K562 (cell line): ENCODE measurements at regions not wholly inside any gene's neighbourhood (a gene's known extent, or its start where the extent isn't known, plus 50 kb on each side); places are given as distances from the start of the nearest gene placed in this dataset.

Source experiments
- ATAC-seq: fragments of 200-7000 bp; cut with Tn5 transposase; 3 replicates; pipeline ENCODE4 v1.9.1; 2020; ENCODE audit warnings: moderate library complexity
- BruUV-seq: library from RNA; stranded (reverse); fragments of 400-500 nt; replicated peaks from 2 replicates; lab custom pipeline; 2021; lab: Mats Ljungman, UMichigan
- CTCF ChIA-PET: fragments of 300-600 bp; formaldehyde crosslinking; extraction: SDS; loops from one replicate; lab custom pipeline; 2021; ENCODE audit warnings: low intra/inter-chr PET ratio; lab: Yijun Ruan, JAX
- POLR2A ChIA-PET: fragments of 300-600, 350-650 bp; sonication (Branson Sonifier 250); formaldehyde crosslinking; extraction: SDS; loops from one replicate; lab custom pipeline; 2021; ENCODE audit warnings: antibody characterized with exemption, inconsistent platforms; lab: Yijun Ruan, JAX
- DNase-seq, 4 experiments: peaks; one replicate each; pipeline versions ENCODE4 v3.0.0 to v3.0.0-alpha.2; 2011 to 2018; ENCODE audit warnings: low spot score in 3 of 4, mixed read lengths in 3 of 4; ENCODE audit errors: extremely low read depth in 1 of 4
- FAIRE-seq: peaks from 2 replicates; lab custom pipeline; 2011; peaks lifted over from hg19 to GRCh38; lab: Jason Lieb, UNC
- H2AFZ ChIP-seq: 2 replicates; pipeline ENCODE4 v1.6.0; 2011; ENCODE audit warnings: low read depth, low read length, control low read depth, inconsistent platforms
- H3K27ac ChIP-seq: fragments of 200-600 bp; 3 replicates; pipeline ENCODE4 v1.8.0; 2011; ENCODE audit warnings: low read depth, mild to moderate bottlenecking, control low read depth, inconsistent platforms, low read length, moderate library complexity, mixed read lengths; ENCODE audit errors: extremely low read depth
- H3K27me3 ChIP-seq, 2 experiments: fragments of 300-600 bp in 1 of 2; 2 replicates in 1 of 2; 3 replicates in 1 of 2; pipeline versions ENCODE4 v1.6.0 to v1.8.0; 2011; ENCODE audit warnings: inconsistent platforms in 2 of 2, low read length in 2 of 2, mild to moderate bottlenecking in 1 of 2, mixed read lengths in 1 of 2, moderate library complexity in 1 of 2; ENCODE audit not compliant: control insufficient read depth in 2 of 2, insufficient read depth in 2 of 2
- H3K36me3 ChIP-seq: fragments of 300-600 bp; 3 replicates; pipeline ENCODE4 v1.8.0; 2011; ENCODE audit warnings: mild to moderate bottlenecking, low read length, inconsistent platforms; ENCODE audit not compliant: control insufficient read depth, insufficient read depth
- H3K4me1 ChIP-seq, 2 experiments: fragments of 200-600 bp in 1 of 2; replicated peaks in 1 of 2; 2 replicates in 1 of 2; 3 replicates in 1 of 2; pipeline versions ENCODE4 v1.5.1 to v1.8.0; 2011; ENCODE audit warnings: inconsistent platforms in 2 of 2, low read length in 2 of 2, mild to moderate bottlenecking in 1 of 2, mixed read lengths in 1 of 2, moderate library complexity in 1 of 2; ENCODE audit not compliant: control insufficient read depth in 2 of 2, insufficient read depth in 2 of 2
- H3K4me2 ChIP-seq: 2 replicates; pipeline ENCODE4 v1.6.1; 2011; ENCODE audit warnings: low read length, control low read depth, inconsistent platforms, mixed read lengths; ENCODE audit not compliant: insufficient read depth
- H3K4me3 ChIP-seq: fragments of 200-600 bp; sonication (generic), shearing (Covaris generic); 2 replicates; pipeline ENCODE4 v1.5.1; 2016; ENCODE audit warnings: control low read depth, inconsistent platforms
- H3K79me2 ChIP-seq: fragments of 200-600 bp; 3 replicates; pipeline ENCODE4 v1.8.0; 2011; ENCODE audit warnings: low read length, inconsistent platforms; ENCODE audit not compliant: control insufficient read depth, insufficient read depth
- H3K9ac ChIP-seq, 2 experiments: 2 replicates each; pipeline versions ENCODE4 v1.6.0 to v1.6.1; 2011; ENCODE audit warnings: low read depth in 2 of 2, low read length in 2 of 2, control low read depth in 1 of 2, inconsistent platforms in 1 of 2, mild to moderate bottlenecking in 1 of 2, mixed read lengths in 1 of 2; ENCODE audit not compliant: insufficient read depth in 1 of 2
- H3K9me1 ChIP-seq: one replicate; pipeline ENCODE4 v1.6.0; 2011; ENCODE audit warnings: inconsistent platforms, mild to moderate bottlenecking, low read length, moderate library complexity; ENCODE audit not compliant: control insufficient read depth, insufficient read depth
- H3K9me3 ChIP-seq: replicated peaks from 2 replicates; pipeline ENCODE4 v1.5.1; 2011; ENCODE audit warnings: low read depth, low read length, inconsistent platforms; ENCODE audit not compliant: control insufficient read depth, insufficient read depth
- H4K20me1 ChIP-seq: replicated peaks from 2 replicates; pipeline ENCODE4 v1.6.1; 2011; ENCODE audit warnings: low read length, inconsistent platforms, mixed read lengths; ENCODE audit not compliant: control insufficient read depth, insufficient read depth
- CBX5 ChIP-seq: IDR thresholded peaks from 2 replicates; pipeline ENCODE4 v1.6.1; 2014; ENCODE audit warnings: low read depth, borderline replicate concordance
- FOXJ3 ChIP-seq: sonication (generic); formaldehyde crosslinking; IDR thresholded peaks from 2 replicates; pipeline ENCODE4 v1.4.0; 2020; ENCODE audit warnings: mild to moderate bottlenecking, missing genetic modification reagents
- RAD51 ChIP-seq: fragments of 450-650 bp; IDR thresholded peaks from 2 replicates; pipeline ENCODE4 v1.7.1; 2016; ENCODE audit warnings: low read depth, mild to moderate bottlenecking, borderline replicate concordance
- SREBF1 ChIP-seq: fragments of 150-350 bp; IDR thresholded peaks from 2 replicates; pipeline ENCODE4 v1.6.1; 2014; ENCODE audit warnings: antibody characterized with exemption, low read depth, low read length, borderline replicate concordance
- TBP ChIP-seq: optimal IDR thresholded peaks from 2 replicates; pipeline ENCODE3; 2011; ENCODE audit warnings: low read depth, low read length, improper control_type of control experiment
- ZFP36 ChIP-seq: fragments of 150-350 bp; IDR thresholded peaks from 2 replicates; pipeline ENCODE4 v1.6.1; 2018; ENCODE audit warnings: low read length, low read depth; ENCODE audit not compliant: partially characterized antibody
- ZNF174 ChIP-seq: fragments of 250-450 bp; sonication (Bioruptor Pico); IDR thresholded peaks from 2 replicates; pipeline ENCODE4 v1.4.0; 2020; ENCODE audit warnings: mild to moderate bottlenecking
- ZNF408 ChIP-seq: fragments of 250-450 bp; sonication (Bioruptor Pico); IDR thresholded peaks from 2 replicates; pipeline ENCODE4 v1.4.0; 2020; ENCODE audit warnings: low read depth, mild to moderate bottlenecking, moderate library complexity
- ZNF830 ChIP-seq: fragments of 250-450 bp; sonication (Bioruptor Pico); IDR thresholded peaks from 2 replicates; pipeline ENCODE4 v1.5.0; 2021; ENCODE audit warnings: mild to moderate bottlenecking
- WGBS: fragments of 100-300 bp; shearing (Covaris generic); methylation state at CpG from one replicate; pipeline ENCODE4 v1.1.6; 2016; ENCODE audit warnings: low coverage, mixed read lengths; ENCODE audit not compliant: insufficient coverage; ENCODE audit errors: missing lambda C conversion rate; 5-methylcytosine and 5-hydroxymethylcytosine counted together
- in situ Hi-C: fragments of 300-500 bp; cut with MboI; formaldehyde crosslinking; loops from 4 replicates; pipeline ENCODE4 v1.15.0; 2018; ENCODE audit warnings: inconsistent platforms, mixed read lengths
- intact Hi-C: fragments of 100-400 bp; cut with micrococcal nuclease; formaldehyde crosslinking; loops from 2 replicates; pipeline ENCODE4 v1.14.2; 2022
- TF ChIP-seq, protein P1 (sequence below), 2 experiments: fragments of 250-450 bp in 1 of 2; fragments of 450-650 bp in 1 of 2; sonication (Bioruptor Pico) in 1 of 2; IDR thresholded peaks; 2 replicates each; pipeline versions ENCODE4 v1.6.1 to v1.8.0; 2016 to 2021; ENCODE audit warnings: mild to moderate bottlenecking in 2 of 2, moderate library complexity in 2 of 2, missing compliant biosample characterization in 1 of 2, missing genetic modification characterization in 1 of 2

GRCh38 chr16:65991149-65991701 is 375.3 kb upstream of the CDH5 start:
- in situ Hi-C loops (no loop called here), intact Hi-C loops (no loop called here)
- ATAC-seq = no peak
- Histone ChIP-seq H4K20me1 (no peaks in the 10 kb centered on the region), H3K4me3 (no peak overlapping the region), H3K4me1 (no peaks in the 10 kb centered on the region), H3K27me3 (peaks cover 0 to 8% of the 10 kb centered on the region in 2 experiments; a peak in 3 of 5 replicates), H3K9ac (no peak overlapping the region), H3K36me3 (no peaks in the 10 kb centered on the region), H3K4me2 (no peak overlapping the region), H3K79me2 (no peaks in the 10 kb centered on the region), H3K9me1 (no peaks in the 10 kb centered on the region), H2AFZ (no peak overlapping the region), H3K27ac (no peak overlapping the region), H3K9me3 (no peaks in the 10 kb centered on the region)
- ChIA-PET CTCF (no interaction called here), POLR2A (interaction anchor here (0.6 kb wide), 1 partner anchor 149 kb away, joined by 3 read pairs; no protein-coding TSS in a partner anchor)
- no TSS peak for BruUV-seq
- no peak for FAIRE-seq
- 0% methylated on average over 1 of the region's 1 CpG for WGBS
- no peak for DNase-seq
- TF ChIP-seq ZNF174 (no peak), SREBF1 (no peak), ZNF408 (no peak), CBX5 (no peak), FOXJ3 (CRISPR knock-in tag) (no peak), ZFP36 (no peak), TBP (no peak), ZNF830 (CRISPR knock-in tag) (no peak), RAD51 (no peak)
- TF ChIP-seq, protein P1, sequence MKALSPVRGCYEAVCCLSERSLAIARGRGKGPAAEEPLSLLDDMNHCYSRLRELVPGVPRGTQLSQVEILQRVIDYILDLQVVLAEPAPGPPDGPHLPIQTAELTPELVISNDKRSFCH (CRISPR knock-in tag; IDR thresholded peaks at IDR 0.05) = no peak
- TF ChIP-seq, protein P1 (tag; IDR thresholded peaks at IDR 0.05) = no peak
